H1 (cell line): ENCODE measurements at regions not wholly inside any gene's neighbourhood (a gene's known extent, or its start where the extent isn't known, plus 50 kb on each side); places are given as distances from the start of the nearest gene placed in this dataset.

ENCODE experiments used
- CHD7 ChIP-seq: fragments of 300-600 bp; sonication (generic); IDR thresholded peaks from 2 replicates; pipeline ENCODE4 v1.7.1; 2012; ENCODE audit warnings: low read length, moderate library complexity, mild to moderate bottlenecking, inconsistent platforms; ENCODE audit not compliant: insufficient replicate concordance
- KDM4A ChIP-seq: IDR thresholded peaks from one replicate; pipeline ENCODE4 v1.7.1; 2012; ENCODE audit warnings: low read depth, mild to moderate bottlenecking, moderate library complexity, low read length, inconsistent platforms; ENCODE audit not compliant: severe bottlenecking
- SP2 ChIP-seq: IDR thresholded peaks from 2 replicates; pipeline ENCODE4 v1.6.1; 2012; ENCODE audit warnings: mild to moderate bottlenecking, low read length, inconsistent platforms

GRCh38 chr14:82562881-82563280 is 1029.2 kb upstream of the SEL1L start (continued):
- TF ChIP-seq CHD7 (no peak), SP2 (no peak), KDM4A (no peak)
- TF ChIP-seq, all 59 proteins: peak for 0
